ENCODE measurements at regions not wholly inside any gene's neighbourhood (a gene's known extent, or its start where the extent isn't known, plus 50 kb on each side); places are given as distances from the start of the nearest gene placed in this dataset.

GRCh38 chr4:111154934-111155333, 532.1 kb upstream of the PITX2 start:
- Histone ChIP-seq H3K4me3 (replicated peaks in 1 of 3; ENCODE audit: insufficient read depth in 1 of 3, low read depth in 1 of 3, low read length in 3 of 3) (no peak overlapping the region), H2AFZ (ENCODE audit: low read depth, low read length) (no peak overlapping the region), H3K9ac (replicated peaks; ENCODE audit: extremely low read depth, insufficient read depth, low read length) (no peak overlapping the region), H3K36me3 (ENCODE audit: control insufficient read depth in 2 of 2, extremely low read depth in 1 of 2, insufficient read depth in 2 of 2, low read length in 2 of 2) (no peaks in the 10 kb centered on the region), H3K79me2 (ENCODE audit: control insufficient read depth, insufficient read depth, low read length) (no peaks in the 10 kb centered on the region), H3K27me3 (ENCODE audit: control insufficient read depth in 2 of 2, insufficient read depth in 2 of 2, low read length in 2 of 2) (no peaks in the 10 kb centered on the region), H3K9me1 (replicated peaks; ENCODE audit: control insufficient read depth, extremely low read depth, insufficient read depth, low read length) (no peaks in the 10 kb centered on the region), H3K27ac (ENCODE audit: insufficient read depth, low read depth, low read length) (no peak overlapping the region), H3K4me1 (ENCODE audit: control insufficient read depth, extremely low read depth, insufficient read depth, low read length) (no peaks in the 10 kb centered on the region), H3K9me3 (replicated peaks; ENCODE audit: control insufficient read depth, insufficient read depth, low read length) (no peaks in the 10 kb centered on the region), H4K20me1 (replicated peaks; ENCODE audit: control insufficient read depth, extremely low read depth, insufficient read depth, low read length) (no peaks in the 10 kb centered on the region), H3K4me2 (ENCODE audit: insufficient read depth, low read length) (no peak overlapping the region)
- intact Hi-C loops (cut with micrococcal nuclease), result no loop called here
- dilution Hi-C loops (cut with MboI; ENCODE audit: extremely low pct_ligation_motif_present, low sequenced_read_pairs), result no loop called here
- no TSS peak for BruUV-seq (replicated peaks)
- TF ChIP-seq JUN (IDR thresholded peaks at IDR 0.05; ENCODE audit: borderline replicate concordance, insufficient read depth, insufficient read length, low read depth), result no peak
- TF ChIP-seq MAX (IDR thresholded peaks at IDR 0.05; ENCODE audit: insufficient read depth, insufficient read length), result no peak
- TF ChIP-seq CTCF (IDR thresholded peaks at IDR 0.05; ENCODE audit: extremely low read depth in 1 of 2, insufficient read depth in 1 of 2, low read depth in 1 of 2, low read length in 2 of 2), result no peak
- TF ChIP-seq FOS (IDR thresholded peaks at IDR 0.05; ENCODE audit: borderline replicate concordance, insufficient read depth, low read length), result no peak
- TF ChIP-seq EZH2 (IDR thresholded peaks at IDR 0.05; ENCODE audit: borderline replicate concordance, low read depth, low read length, severe bottlenecking), result no peak
- no peak for TF ChIP-seq POLR2AphosphoS5 (IDR thresholded peaks at IDR 0.05; ENCODE audit: insufficient read depth, low read depth, low read length)
- no peak for TF ChIP-seq POLR2A (IDR thresholded peaks at IDR 0.05; ENCODE audit: low read depth, low read length)
- no peak for TF ChIP-seq MYC (IDR thresholded peaks at IDR 0.05; ENCODE audit: low read depth, low read length)
- no peak for TF ChIP-seq GATA2 (IDR thresholded peaks at IDR 0.05; ENCODE audit: insufficient read depth, insufficient read length, low read depth, low read length)
- FAIRE-seq (no peak), DNase-seq (ENCODE audit: low read depth, low spot score) (no peak)
- CTCF ChIA-PET, result no interaction called here
- POLR2A ChIA-PET, result no interaction called here

Data from endothelial cell of umbilical vein (primary cell).